ENCODE measurements at regions not wholly inside any gene's neighbourhood (a gene's known extent, or its start where the extent isn't known, plus 50 kb on each side); places are given as distances from the start of the nearest gene placed in this dataset.

GRCh38 chr7:40966693-40967092, 736.2 kb downstream of the INHBA start:
- no peak for DNase-seq

GRCh38 chr7:40965774-40966173, 737.1 kb downstream of the INHBA start:
- no peak for DNase-seq

GRCh38 chr7:40965016-40965415, 737.9 kb downstream of the INHBA start:
- no peak for DNase-seq

GRCh38 chr7:40964610-40965009, 738.3 kb downstream of the INHBA start:
- no peak for DNase-seq

GRCh38 chr7:40959955-40960354, 742.9 kb downstream of the INHBA start:
- DNase-seq, result no peak

GRCh38 chr7:40948239-40948638, 754.7 kb downstream of the INHBA start:
- DNase-seq, result no peak

GRCh38 chr7:40947566-40947965, 755.3 kb downstream of the INHBA start:
- DNase-seq, result no peak

GRCh38 chr7:40946549-40946948, 756.3 kb downstream of the INHBA start:
- DNase-seq, result no peak

GRCh38 chr7:40945788-40946187, 757.1 kb downstream of the INHBA start:
- no peak for DNase-seq

- DNase-seq, result no peak
These were observed 757.8 kb downstream of the INHBA start for GRCh38 chr7:40944981-40945585.

GRCh38 chr7:40937879-40938278, 765.0 kb downstream of the INHBA start:
- DNase-seq, result no peak

GRCh38 chr7:40935435-40935834, 767.5 kb downstream of the INHBA start:
- no peak for DNase-seq

- no peak for DNase-seq
These were observed 779.3 kb downstream of the INHBA start for GRCh38 chr7:40923626-40924025.

GRCh38 chr7:40922316-40922670, 780.6 kb downstream of the INHBA start:
- DNase-seq, result no peak

- no peak for DNase-seq
These were observed 781.1 kb downstream of the INHBA start for GRCh38 chr7:40921589-40922315.

GRCh38 chr7:40918701-40919271, 784.0 kb downstream of the SUGCT start:
- DNase-seq, result no peak

- no peak for DNase-seq
These were observed 782.0 kb downstream of the SUGCT start for GRCh38 chr7:40916813-40917212.

- DNase-seq, result no peak
These were observed 780.3 kb downstream of the SUGCT start for GRCh38 chr7:40915071-40915470.

All from CD4-positive, alpha-beta T cell treated with Interleukin-15 for 1 hour (primary cell).